GM21529 (cell line): ENCODE measurements at regions not wholly inside any gene's neighbourhood (a gene's known extent, or its start where the extent isn't known, plus 50 kb on each side); places are given as distances from the start of the nearest gene placed in this dataset.
"Not testable (repeated sequence)": the region's sequence is repeated elsewhere in the genome, so short reads cannot be mapped to it uniquely, and the experiment has no call there.

Experiments used
- ATAC-seq: cut with Tn5 transposase; IDR thresholded peaks from one replicate; pipeline ENCODE4 v1.9.1; 2021; ENCODE audit not compliant: unreplicated experiment

GRCh38 chr4:59455751-59456150, 1744.4 kb upstream of the ADGRL3 start:
- no peak for ATAC-seq

GRCh38 chr4:59457576-59457975, 1742.5 kb upstream of the ADGRL3 start:
- no peak for ATAC-seq

- ATAC-seq: no peak
These were observed 1715.2 kb upstream of the ADGRL3 start for GRCh38 chr4:59484944-59485343.

- ATAC-seq: no peak
These were observed 1700.0 kb upstream of the ADGRL3 start for GRCh38 chr4:59500103-59500502.

GRCh38 chr4:59503731-59504130, 1696.4 kb upstream of the ADGRL3 start:
- no peak for ATAC-seq

- not testable (repeated sequence) for ATAC-seq
These were observed 1688.3 kb upstream of the ADGRL3 start for GRCh38 chr4:59511809-59512208.

- ATAC-seq: no peak
These were observed 1683.1 kb upstream of the ADGRL3 start for GRCh38 chr4:59517007-59517406.

GRCh38 chr4:59518005-59518823, 1681.9 kb upstream of the ADGRL3 start:
- ATAC-seq: no peak

GRCh38 chr4:59525885-59526284, 1674.2 kb upstream of the ADGRL3 start:
- no peak for ATAC-seq

- ATAC-seq: no peak
These were observed 1664.6 kb upstream of the ADGRL3 start for GRCh38 chr4:59535541-59535940.

GRCh38 chr4:59536428-59536827, 1663.7 kb upstream of the ADGRL3 start:
- ATAC-seq: no peak

GRCh38 chr4:59537246-59537886, 1662.8 kb upstream of the ADGRL3 start:
- no peak for ATAC-seq

- ATAC-seq: no peak
These were observed 1660.7 kb upstream of the ADGRL3 start for GRCh38 chr4:59539401-59539800.

GRCh38 chr4:59540311-59540710, 1659.8 kb upstream of the ADGRL3 start:
- ATAC-seq: no peak

GRCh38 chr4:59553063-59553720, 1646.9 kb upstream of the ADGRL3 start:
- peak; percentile 93 for ATAC-seq

- peak; percentile 56 for ATAC-seq
These were observed 1646.4 kb upstream of the ADGRL3 start for GRCh38 chr4:59553721-59554091.

GRCh38 chr4:59556191-59556590, 1643.9 kb upstream of the ADGRL3 start:
- not testable (repeated sequence) for ATAC-seq

GRCh38 chr4:59560141-59560648, 1639.9 kb upstream of the ADGRL3 start:
- ATAC-seq: not testable (repeated sequence)

- ATAC-seq: no peak
These were observed 1634.3 kb upstream of the ADGRL3 start for GRCh38 chr4:59565836-59566235.

GRCh38 chr4:59570860-59571476, 1629.2 kb upstream of the ADGRL3 start:
- peak; percentile 85 for ATAC-seq

- ATAC-seq: no peak
These were observed 1628.2 kb upstream of the ADGRL3 start for GRCh38 chr4:59571805-59572430.
